HCT116 (cell line): ENCODE measurements at regions not wholly inside any gene's neighbourhood (a gene's known extent, or its start where the extent isn't known, plus 50 kb on each side); places are given as distances from the start of the nearest gene placed in this dataset.

Source experiments
- ATAC-seq: fragments of 200-7000 bp; cut with Tn5 transposase; 2 replicates; pipeline ENCODE4 v1.9.1; 2020; ENCODE audit warnings: mild to moderate bottlenecking, moderate library complexity
- BruUV-seq: library from RNA; stranded (reverse); fragments of 400-500 nt; replicated peaks from 2 replicates; lab custom pipeline; 2021; lab: Mats Ljungman, UMichigan
- CTCF ChIA-PET: fragments of 300-600 bp; sonication (Branson Sonifier 250); formaldehyde crosslinking; loops from one replicate; lab custom pipeline; 2021; ENCODE audit warnings: antibody characterized with exemption; lab: Charles Lee
- POLR2A ChIA-PET: fragments of 300-600, 350-600 bp; sonication (Branson Sonifier 250); formaldehyde crosslinking; loops from one replicate; lab custom pipeline; 2021; ENCODE audit warnings: antibody characterized with exemption; lab: Charles Lee
- RAD21 ChIA-PET, 2 experiments: fragments of 300-600 bp; sonication (Branson Sonifier 250); formaldehyde crosslinking; loops; one replicate each; lab custom pipeline; 2023; ENCODE audit warnings: low total read pairs in 2 of 2; ENCODE audit not compliant: uncharacterized antibody in 2 of 2, unreplicated experiment in 2 of 2, low non-redundant PET in 1 of 2; lab: Charles Lee
- DNase-seq: peaks from one replicate; pipeline ENCODE4 v3.0.0-alpha.2; 2010; ENCODE audit warnings: low read depth, low spot score
- H2AFZ ChIP-seq: fragments of 200-600 bp; shearing (Covaris generic), sonication (generic); 2 replicates; pipeline ENCODE4 v1.6.1; 2017; ENCODE audit warnings: low read depth, mixed run types, mixed read lengths, antibody characterized with exemption, low read length; ENCODE audit not compliant: poor library complexity, severe bottlenecking
- H3K27ac ChIP-seq: 2 replicates; pipeline ENCODE4 v1.5.1; 2012; ENCODE audit warnings: low read depth, low read length
- H3K27me3 ChIP-seq: fragments of 200-600 bp; sonication (generic); 2 replicates; pipeline ENCODE4 v1.6.1; 2016; ENCODE audit warnings: mixed run types, low read length, mixed read lengths; ENCODE audit not compliant: insufficient read depth
- H3K36me3 ChIP-seq, 2 experiments: fragments of 200-500 bp in 1 of 2; fragments of 200-600 bp in 1 of 2; sonication (Bioruptor generic) in 1 of 2; sonication (generic) in 1 of 2; 2 replicates each; pipeline versions ENCODE4 v1.5.1 to v1.6.1; 2014 to 2016; ENCODE audit warnings: low read length in 2 of 2, inconsistent platforms in 1 of 2, mixed read lengths in 1 of 2, mixed run types in 1 of 2; ENCODE audit not compliant: insufficient read depth in 2 of 2, control insufficient read depth in 1 of 2
- H3K4me1 ChIP-seq, 2 experiments: fragments of 200-600 bp in 1 of 2; sonication (generic) in 1 of 2; 2 replicates each; pipeline versions ENCODE4 v1.5.1 to v1.6.1; 2012 to 2017; ENCODE audit warnings: low read length in 2 of 2, inconsistent platforms in 1 of 2, mild to moderate bottlenecking in 1 of 2, mixed read lengths in 1 of 2, mixed run types in 1 of 2, moderate library complexity in 1 of 2; ENCODE audit not compliant: insufficient read depth in 2 of 2, control insufficient read depth in 1 of 2
- H3K4me2 ChIP-seq: fragments of 200-600 bp; sonication (generic); 2 replicates; pipeline ENCODE4 v1.6.1; 2017; ENCODE audit warnings: mixed run types, low read length, mixed read lengths
- H3K4me3 ChIP-seq, 2 experiments: fragments of 200-600 bp in 1 of 2; sonication (generic) in 1 of 2; replicated peaks in 1 of 2; 2 replicates each; pipeline ENCODE4 v1.5.1; 2011 to 2016; ENCODE audit warnings: low read length in 2 of 2, control low read depth in 1 of 2, low read depth in 1 of 2, mild to moderate bottlenecking in 1 of 2, mixed read lengths in 1 of 2, mixed run types in 1 of 2
- H3K79me2 ChIP-seq: fragments of 200-600 bp; sonication (generic); 2 replicates; pipeline ENCODE4 v1.6.1; 2017; ENCODE audit warnings: mild to moderate bottlenecking, mixed run types, low read length, moderate library complexity, mixed read lengths; ENCODE audit not compliant: insufficient read depth
- H3K9ac ChIP-seq: fragments of 200-600 bp; sonication (generic); 2 replicates; pipeline ENCODE4 v1.6.1; 2016; ENCODE audit warnings: low read length, mixed read lengths
- H3K9me2 ChIP-seq: fragments of 200-600 bp; sonication (generic), shearing (Covaris generic); 2 replicates; pipeline ENCODE4 v1.6.1; 2017; ENCODE audit warnings: mixed run types, mild to moderate bottlenecking, moderate library complexity; ENCODE audit not compliant: insufficient read depth
- H3K9me3 ChIP-seq, 2 experiments: fragments of 200-500 bp in 1 of 2; fragments of 200-600 bp in 1 of 2; sonication (Bioruptor generic) in 1 of 2; sonication (generic) in 1 of 2; 2 replicates each; pipeline ENCODE4 v1.6.1; 2014 to 2017; ENCODE audit warnings: low read length in 2 of 2, mixed read lengths in 2 of 2, inconsistent platforms in 1 of 2, low read depth in 1 of 2, mild to moderate bottlenecking in 1 of 2, mixed run types in 1 of 2, moderate library complexity in 1 of 2; ENCODE audit not compliant: control insufficient read depth in 1 of 2, insufficient read depth in 1 of 2
- H4K20me1 ChIP-seq: fragments of 200-600 bp; sonication (generic), shearing (Covaris generic); 2 replicates; pipeline ENCODE4 v1.6.1; 2017; ENCODE audit warnings: mixed run types, mild to moderate bottlenecking, moderate library complexity; ENCODE audit not compliant: insufficient read depth
- CTCF ChIP-seq, 3 experiments: fragments of 200-600 bp in 1 of 3; sonication (generic) in 1 of 3; IDR thresholded peaks in 2 of 3; conservative IDR thresholded peaks in 1 of 3; 2 replicates each; pipeline ENCODE4 v1.5.1; 2012 to 2017; ENCODE audit warnings: low read depth in 2 of 3, low read length in 2 of 3, antibody characterized with exemption in 1 of 3, borderline replicate concordance in 1 of 3, control low read depth in 1 of 3, mild to moderate bottlenecking in 1 of 3, mixed read lengths in 1 of 3, mixed run types in 1 of 3, moderate library complexity in 1 of 3; ENCODE audit not compliant: insufficient read depth in 1 of 3
- EGR1 ChIP-seq: IDR thresholded peaks from 2 replicates; pipeline ENCODE4 v1.6.1; 2012; ENCODE audit warnings: low read depth
- ELF1 ChIP-seq: IDR thresholded peaks from 2 replicates; pipeline ENCODE4 v1.6.1; 2012; ENCODE audit warnings: low read depth, borderline replicate concordance
- JUND ChIP-seq: IDR thresholded peaks from 2 replicates; pipeline ENCODE4 v1.6.1; 2012
- MAX ChIP-seq: IDR thresholded peaks from 2 replicates; pipeline ENCODE4 v1.6.1; 2012
- POLR2A ChIP-seq: IDR thresholded peaks from 2 replicates; pipeline ENCODE4 v1.7.0; 2011; ENCODE audit warnings: borderline replicate concordance; ENCODE audit not compliant: insufficient read depth, insufficient read length; ENCODE audit errors: extremely low read depth
- POLR2AphosphoS5 ChIP-seq: IDR thresholded peaks from 2 replicates; pipeline ENCODE4 v1.6.1; 2011; ENCODE audit warnings: mild to moderate bottlenecking, low read depth, low read length, moderate library complexity
- RAD21 ChIP-seq: IDR thresholded peaks from 2 replicates; pipeline ENCODE4 v1.6.1; 2012; ENCODE audit warnings: low read depth, mild to moderate bottlenecking
- SIN3A ChIP-seq: IDR thresholded peaks from 2 replicates; pipeline ENCODE4 v1.6.1; 2012; ENCODE audit warnings: low read depth
- SRF ChIP-seq: IDR thresholded peaks from 2 replicates; pipeline ENCODE4 v1.6.1; 2012; ENCODE audit warnings: low read depth
- TCF7L2 ChIP-seq: IDR thresholded peaks from 2 replicates; pipeline ENCODE4 v1.7.0; 2011; ENCODE audit warnings: borderline replicate concordance, inconsistent platforms; ENCODE audit not compliant: insufficient read depth, insufficient read length; ENCODE audit errors: extremely low read depth
- YY1 ChIP-seq: IDR thresholded peaks from 2 replicates; pipeline ENCODE4 v1.6.1; 2011; ENCODE audit warnings: low read length, low read depth, moderate library complexity, mild to moderate bottlenecking; ENCODE audit not compliant: insufficient replicate concordance; ENCODE audit errors: extremely low read depth
- ZFX ChIP-seq: fragments of 450-650 bp; IDR thresholded peaks from 2 replicates; pipeline ENCODE4 v1.6.1; 2017
- intact Hi-C: fragments of 100-400 bp; cut with micrococcal nuclease; formaldehyde crosslinking; loops from 2 replicates; pipeline ENCODE4 v1.10.0; 2022

- Histone ChIP-seq H3K27me3 (peaks cover 12% of the 10 kb centered on the region), H3K9ac (no peak overlapping the region), H3K36me3 (no peaks in the 10 kb centered on the region), H2AFZ (no peak overlapping the region), H3K4me1 (peaks cover 0 to 10% of the 10 kb centered on the region in 2 experiments; a peak in 1 of 4 replicates), H4K20me1 (no peaks in the 10 kb centered on the region), H3K4me2 (no peak overlapping the region), H3K9me2 (no peaks in the 10 kb centered on the region), H3K9me3 (no peaks in the 10 kb centered on the region), H3K4me3 (no peak overlapping the region), H3K27ac (no peak overlapping the region), H3K79me2 (no peaks in the 10 kb centered on the region)
- intact Hi-C loops: no loop called here
- RAD21 ChIA-PET: no interaction called here
- no peak for TF ChIP-seq TCF7L2
- TF ChIP-seq POLR2A: no peak
- TF ChIP-seq JUND: no peak
- TF ChIP-seq SIN3A: no peak
- TF ChIP-seq ZFX: no peak
- no peak for TF ChIP-seq SRF
- no peak for TF ChIP-seq RAD21
- no peak for TF ChIP-seq ELF1
- TF ChIP-seq CTCF (IDR thresholded peaks at IDR 0.05 in 2 of 3, conservative IDR thresholded peaks at IDR 0.05 in 1 of 3; ENCODE audit: borderline replicate concordance in 1 of 3, insufficient read depth in 1 of 3, low read depth in 2 of 3, low read length in 2 of 3): no peak
- no peak for TF ChIP-seq POLR2AphosphoS5
- no peak for ATAC-seq
- CTCF ChIA-PET: interaction anchor here (0.9 kb wide), 1 partner anchor 9 kb away, joined by 3 read pairs; no protein-coding TSS in a partner anchor
- no TSS peak for BruUV-seq
- POLR2A ChIA-PET: no interaction called here
- DNase-seq: no peak
Observed at GRCh38 chr3:124530916-124531315, 199.3 kb upstream of the UMPS start.

GRCh38 chr3:124532071-124532470 is 198.2 kb upstream of the UMPS start:
- Histone ChIP-seq H3K9ac (no peak overlapping the region), H3K4me1 (peaks cover 0 to 10% of the 10 kb centered on the region in 2 experiments; a peak in 1 of 4 replicates), H3K9me2 (no peaks in the 10 kb centered on the region), H3K79me2 (no peaks in the 10 kb centered on the region), H3K36me3 (no peaks in the 10 kb centered on the region), H3K27ac (no peak overlapping the region), H4K20me1 (no peaks in the 10 kb centered on the region)
- RAD21 ChIA-PET: no interaction called here
- BruUV-seq: no TSS peak
- no peak for DNase-seq
- CTCF ChIA-PET: no interaction called here
- TF ChIP-seq MAX (no peak), YY1 (no peak), EGR1 (no peak), CTCF (IDR thresholded peaks at IDR 0.05 in 2 of 3, conservative IDR thresholded peaks at IDR 0.05 in 1 of 3; ENCODE audit: borderline replicate concordance in 1 of 3, insufficient read depth in 1 of 3, low read depth in 2 of 3, low read length in 2 of 3) (no peak), SIN3A (no peak), RAD21 (no peak)
- TF ChIP-seq, all 23 proteins: peak for 0
- H3K27me3 ChIP-seq: peaks cover 20% of the 10 kb centered on the region
- POLR2A ChIA-PET: no interaction called here
- H3K4me3 ChIP-seq: no peak overlapping the region
- H3K9me3 ChIP-seq: no peaks in the 10 kb centered on the region
- ATAC-seq: no peak
- intact Hi-C loops: no loop called here
- no peak overlapping the region for H2AFZ ChIP-seq
- H3K4me2 ChIP-seq: no peak overlapping the region
